ENCODE measurements at regions not wholly inside any gene's neighbourhood (a gene's known extent, or its start where the extent isn't known, plus 50 kb on each side); places are given as distances from the start of the nearest gene placed in this dataset.

DNA sequence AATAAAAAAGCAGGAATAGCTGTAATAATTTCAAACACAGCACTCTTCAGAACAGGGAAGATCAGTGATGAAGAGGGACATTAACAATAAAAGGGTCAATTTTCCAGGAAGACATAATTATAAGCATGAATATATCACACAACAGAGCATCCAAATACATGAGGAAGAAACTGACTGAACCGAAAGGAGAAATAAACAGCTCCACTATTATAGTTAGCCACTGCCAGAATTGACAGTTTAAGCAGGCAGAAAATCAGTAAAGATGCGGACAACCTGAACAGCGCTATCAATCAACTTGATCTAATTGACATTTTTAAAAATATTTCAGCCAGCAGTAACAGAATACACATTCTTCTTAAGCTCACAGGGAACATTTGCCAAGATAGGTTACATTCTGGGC, 89.1 kb downstream of the MED10 start:
- Histone ChIP-seq H3K14ac (ENCODE audit: insufficient read depth, low read length) (no peak overlapping the region), H3K9ac (ENCODE audit: extremely low read depth, insufficient read length, low read length) (no peak overlapping the region), H4K20me1 (ENCODE audit: control insufficient read depth, insufficient read depth, insufficient read length) (no peaks in the 10 kb centered on the region), H2BK120ac (ENCODE audit: low read depth, low read length, poor library complexity, severe bottlenecking) (no peak overlapping the region), H2AFZ (ENCODE audit: low read length) (no peak overlapping the region), H3K27ac (ENCODE audit: insufficient read length, low read depth, low read length) (no peak overlapping the region), H3K4me2 (ENCODE audit: insufficient read depth, insufficient read length, low read length) (no peak overlapping the region), H4K8ac (replicated peaks; ENCODE audit: insufficient read length, low read depth, low read length) (no peak overlapping the region), H3K9me3 (ENCODE audit: control insufficient read depth, low read depth, low read length) (no peaks in the 10 kb centered on the region), H2BK5ac (ENCODE audit: insufficient read length, low read length) (no peak overlapping the region), H3K79me2 (ENCODE audit: insufficient read depth, low read length) (no peaks in the 10 kb centered on the region), H2BK20ac (ENCODE audit: low read depth, low read length, poor library complexity, severe bottlenecking) (no peak overlapping the region), H4K91ac (ENCODE audit: insufficient read length, low read depth, low read length) (no peak overlapping the region), H3K56ac (ENCODE audit: insufficient read length, low read depth, low read length) (no peak overlapping the region), H3K23me2 (ENCODE audit: insufficient read length, low read depth, low read length, poor library complexity, severe bottlenecking) (no peaks in the 10 kb centered on the region), H3K4me1 (ENCODE audit: insufficient read depth, low read length) (no peaks in the 10 kb centered on the region), H3K23ac (ENCODE audit: insufficient read length, low read depth, low read length) (no peak overlapping the region), H3K4ac (ENCODE audit: low read depth, low read length) (no peak overlapping the region), H3T11ph (ENCODE audit: low read length) (no peak overlapping the region), H3K18ac (ENCODE audit: insufficient read length, low read depth, low read length) (no peak overlapping the region), H2AK5ac (ENCODE audit: insufficient read length, low read length) (no peak overlapping the region), H4K5ac (ENCODE audit: insufficient read length, low read depth, low read length) (no peak overlapping the region), H3K79me1 (ENCODE audit: insufficient read depth, low read depth, low read length, poor library complexity, severe bottlenecking) (no peaks in the 10 kb centered on the region), H3K27me3 (ENCODE audit: insufficient read depth, low read length) (no peaks in the 10 kb centered on the region), H2BK12ac (ENCODE audit: insufficient read length, low read depth, low read length) (no peak overlapping the region), H2BK15ac (ENCODE audit: low read depth, low read length) (no peak overlapping the region)
- Mint-ChIP-seq H3K27ac (no peak overlapping the region), H3K36me3 (ENCODE audit: insufficient read depth in 1 of 3, low read depth in 3 of 3) (no peaks in the 10 kb centered on the region), H3K27me3 (ENCODE audit: low read depth) (peaks cover 9% of the 10 kb centered on the region), H3K4me3 (no peak overlapping the region), H3K9me3 (no peaks in the 10 kb centered on the region), H3K4me1 (no peaks in the 10 kb centered on the region)
- TF ChIP-seq CTCF (conservative IDR thresholded peaks at IDR 0.05): no peak
- no peak for DNase-seq
- no CpG with 5 or more reads among the region's 3 CpGs for WGBS (ENCODE audit: extremely low coverage, insufficient read length, low lambda C conversion rate)
